GM06990 (cell line): ENCODE measurements at regions not wholly inside any gene's neighbourhood (a gene's known extent, or its start where the extent isn't known, plus 50 kb on each side); places are given as distances from the start of the nearest gene placed in this dataset.

Experiments
- DNase-seq: peaks from one replicate; pipeline ENCODE4 v3.0.0-alpha.2; 2011; ENCODE audit not compliant: insufficient read length; ENCODE audit errors: extremely low read depth
- H3K27me3 ChIP-seq: replicated peaks from 2 replicates; pipeline ENCODE4 v1.6.0; 2011; ENCODE audit warnings: low read length; ENCODE audit not compliant: control insufficient read depth, insufficient read depth
- H3K36me3 ChIP-seq: 2 replicates; pipeline ENCODE4 v1.5.1; 2011; ENCODE audit warnings: low read length; ENCODE audit not compliant: control insufficient read depth, insufficient read depth
- H3K4me3 ChIP-seq: replicated peaks from 2 replicates; pipeline ENCODE4 v1.5.1; 2011; ENCODE audit warnings: low read depth, mild to moderate bottlenecking, control low read depth, low read length
- TF ChIP-seq, protein P1 (sequence below): IDR thresholded peaks from 2 replicates; pipeline ENCODE4 v1.5.1; 2011; ENCODE audit warnings: low read length, control low read depth, mild to moderate bottlenecking, inconsistent platforms; ENCODE audit not compliant: insufficient read depth, poor library complexity, severe bottlenecking

DNA sequence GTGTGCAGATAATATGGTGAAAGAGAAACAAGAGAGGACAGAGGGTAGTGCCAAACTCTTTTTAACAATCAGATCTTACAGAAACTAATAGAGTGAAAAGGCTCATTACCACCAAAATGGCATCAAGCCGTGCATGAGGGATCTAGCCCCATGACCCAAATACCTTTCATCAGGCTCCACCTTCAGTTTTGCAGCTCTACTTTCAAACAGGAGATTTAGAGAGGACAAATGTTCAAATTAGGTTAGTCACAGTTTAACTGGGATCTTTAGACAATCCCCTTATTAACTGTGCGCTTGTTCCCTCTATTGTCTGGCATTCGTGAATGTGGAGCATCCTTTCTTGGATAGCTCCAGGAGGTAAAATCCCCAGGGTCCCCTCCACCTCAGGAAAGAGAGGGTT lies 1209.3 kb upstream of the CHAC2 start:
- no peak for DNase-seq
- TF ChIP-seq, protein P1, sequence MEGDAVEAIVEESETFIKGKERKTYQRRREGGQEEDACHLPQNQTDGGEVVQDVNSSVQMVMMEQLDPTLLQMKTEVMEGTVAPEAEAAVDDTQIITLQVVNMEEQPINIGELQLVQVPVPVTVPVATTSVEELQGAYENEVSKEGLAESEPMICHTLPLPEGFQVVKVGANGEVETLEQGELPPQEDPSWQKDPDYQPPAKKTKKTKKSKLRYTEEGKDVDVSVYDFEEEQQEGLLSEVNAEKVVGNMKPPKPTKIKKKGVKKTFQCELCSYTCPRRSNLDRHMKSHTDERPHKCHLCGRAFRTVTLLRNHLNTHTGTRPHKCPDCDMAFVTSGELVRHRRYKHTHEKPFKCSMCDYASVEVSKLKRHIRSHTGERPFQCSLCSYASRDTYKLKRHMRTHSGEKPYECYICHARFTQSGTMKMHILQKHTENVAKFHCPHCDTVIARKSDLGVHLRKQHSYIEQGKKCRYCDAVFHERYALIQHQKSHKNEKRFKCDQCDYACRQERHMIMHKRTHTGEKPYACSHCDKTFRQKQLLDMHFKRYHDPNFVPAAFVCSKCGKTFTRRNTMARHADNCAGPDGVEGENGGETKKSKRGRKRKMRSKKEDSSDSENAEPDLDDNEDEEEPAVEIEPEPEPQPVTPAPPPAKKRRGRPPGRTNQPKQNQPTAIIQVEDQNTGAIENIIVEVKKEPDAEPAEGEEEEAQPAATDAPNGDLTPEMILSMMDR: no peak
- Histone ChIP-seq H3K27me3 (no peaks in the 10 kb centered on the region), H3K4me3 (no peak overlapping the region), H3K36me3 (no peaks in the 10 kb centered on the region)

GRCh38 chr2:52542297-52542696 lies 1225.3 kb upstream of the CHAC2 start:
- Histone ChIP-seq H3K4me3 (no peak overlapping the region), H3K27me3 (no peaks in the 10 kb centered on the region), H3K36me3 (no peaks in the 10 kb centered on the region)
- DNase-seq: no peak
- TF ChIP-seq, protein P1: no peak

- TF ChIP-seq, protein P1: no peak
- Histone ChIP-seq H3K36me3 (no peaks in the 10 kb centered on the region), H3K27me3 (no peaks in the 10 kb centered on the region), H3K4me3 (no peak overlapping the region)
- no peak for DNase-seq
Measured at GRCh38 chr2:52539026-52539970, 1228.3 kb upstream of the CHAC2 start.

DNA sequence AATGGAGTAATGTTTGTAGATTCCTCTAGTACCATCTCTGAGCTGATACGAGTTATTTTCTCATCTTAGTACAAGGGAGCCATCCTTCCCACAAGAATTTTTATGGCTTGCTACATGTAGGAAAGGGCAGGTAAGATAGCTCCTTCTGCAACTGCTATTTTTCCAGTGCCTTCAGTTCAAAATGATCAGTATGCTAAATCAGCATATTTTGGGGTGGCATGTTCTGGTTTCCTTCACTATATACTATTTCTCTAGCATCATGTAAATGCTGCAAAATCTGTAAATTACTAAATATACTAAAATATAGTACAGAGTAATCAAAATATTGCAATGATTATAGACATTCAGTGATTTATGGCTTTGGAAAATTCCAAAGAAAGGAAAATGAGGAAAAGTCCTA lies 1230.0 kb upstream of the CHAC2 start:
- DNase-seq: no peak
- no peaks in the 10 kb centered on the region for H3K36me3 ChIP-seq
- H3K4me3 ChIP-seq: no peak overlapping the region
- TF ChIP-seq, protein P1: no peak
- no peaks in the 10 kb centered on the region for H3K27me3 ChIP-seq

- Histone ChIP-seq H3K4me3 (no peak overlapping the region), H3K27me3 (no peaks in the 10 kb centered on the region), H3K36me3 (no peaks in the 10 kb centered on the region)
- no peak for DNase-seq
- TF ChIP-seq, protein P1: no peak
Measured at GRCh38 chr2:52536929-52537460, 1230.6 kb upstream of the CHAC2 start.
